CD14-positive monocyte (primary cell): ENCODE measurements at regions not wholly inside any gene's neighbourhood (a gene's known extent, or its start where the extent isn't known, plus 50 kb on each side); places are given as distances from the start of the nearest gene placed in this dataset.

ENCODE experiments used
- DNase-seq, 3 donors: peaks; one replicate each; pipeline ENCODE4 v3.0.0-alpha.2; 2011 to 2022
- H2AFZ ChIP-seq: 2 replicates; pipeline ENCODE4 v1.6.0; 2012; ENCODE audit warnings: mild to moderate bottlenecking, low read depth, low read length, inconsistent platforms; ENCODE audit not compliant: insufficient read depth, poor library complexity, severe bottlenecking
- H3K27ac ChIP-seq, 2 donors: 1 replicate in 1 of 2; 2 replicates in 1 of 2; pipeline ENCODE4 v1.5.1; 2012 to 2013; ENCODE audit warnings: low read length in 2 of 2, control low read depth in 1 of 2, inconsistent platforms in 1 of 2, low read depth in 1 of 2, mild to moderate bottlenecking in 1 of 2
- H3K27me3 ChIP-seq, 2 donors: one replicate each; pipeline versions ENCODE4 v1.6.0 to v1.6.1; 2011 to 2013; ENCODE audit warnings: low read length in 2 of 2; ENCODE audit not compliant: control insufficient read depth in 2 of 2, insufficient read depth in 2 of 2
- H3K36me3 ChIP-seq, 2 donors: replicated peaks in 1 of 2; 1 replicate in 1 of 2; 2 replicates in 1 of 2; pipeline versions ENCODE4 v1.5.1 to v1.6.1; 2012 to 2013; ENCODE audit warnings: low read length in 2 of 2, control low read depth in 1 of 2, inconsistent platforms in 1 of 2, mild to moderate bottlenecking in 1 of 2; ENCODE audit not compliant: insufficient read depth in 2 of 2, control insufficient read depth in 1 of 2
- H3K4me1 ChIP-seq, 2 donors: 1 replicate in 1 of 2; 2 replicates in 1 of 2; pipeline versions ENCODE4 v1.5.1 to v1.6.1; 2012 to 2013; ENCODE audit warnings: low read length in 2 of 2, control low read depth in 1 of 2, inconsistent platforms in 1 of 2, mild to moderate bottlenecking in 1 of 2, moderate library complexity in 1 of 2; ENCODE audit not compliant: insufficient read depth in 2 of 2, control insufficient read depth in 1 of 2
- H3K4me2 ChIP-seq: replicated peaks from 2 replicates; pipeline ENCODE3; 2012; ENCODE audit warnings: low read length, moderate library complexity, mild to moderate bottlenecking; ENCODE audit not compliant: poor library complexity, severe bottlenecking; ENCODE audit errors: extremely low read depth
- H3K4me3 ChIP-seq, 3 experiments: fragments of 200-600 bp in 1 of 3; sonication (generic) in 1 of 3; replicated peaks in 1 of 3; 1 replicate in 2 of 3; 2 replicates in 1 of 3; pipeline ENCODE4 v1.5.1; 2011 to 2013; ENCODE audit warnings: low read length in 3 of 3, mild to moderate bottlenecking in 3 of 3, control low read depth in 2 of 3, low read depth in 2 of 3, inconsistent platforms in 1 of 3, moderate library complexity in 1 of 3
- H3K79me2 ChIP-seq: 2 replicates; pipeline ENCODE4 v1.6.0; 2012; ENCODE audit warnings: mild to moderate bottlenecking, control low read depth, inconsistent platforms, low read length, moderate library complexity; ENCODE audit not compliant: insufficient read depth
- H3K9ac ChIP-seq: 2 replicates; pipeline ENCODE4 v1.6.0; 2017; ENCODE audit warnings: low read length, mild to moderate bottlenecking; ENCODE audit not compliant: insufficient read depth, poor library complexity, severe bottlenecking
- H3K9me3 ChIP-seq, 2 donors: replicated peaks in 1 of 2; 1 replicate in 1 of 2; 2 replicates in 1 of 2; pipeline versions ENCODE4 v1.5.1 to v1.6.1; 2012 to 2013; ENCODE audit warnings: low read length in 2 of 2, control low read depth in 1 of 2; ENCODE audit not compliant: control insufficient read depth in 1 of 2, insufficient read depth in 1 of 2
- H4K20me1 ChIP-seq: 2 replicates; pipeline ENCODE4 v1.6.0; 2012; ENCODE audit warnings: mild to moderate bottlenecking, low read length, control low read depth, moderate library complexity; ENCODE audit not compliant: insufficient read depth
- H3K27ac Mint-ChIP-seq, 7 donors: one replicate each; pipeline ENCODE4 v1.8.0; 2020; ENCODE audit warnings: mild to moderate bottlenecking in 7 of 7, mixed read lengths in 7 of 7, moderate library complexity in 6 of 7, inconsistent platforms in 2 of 7
- H3K27me3 Mint-ChIP-seq, 3 donors: one replicate each; pipeline ENCODE4 v1.8.0; 2021 to 2022; ENCODE audit warnings: low read depth in 3 of 3, mild to moderate bottlenecking in 3 of 3, mixed read lengths in 3 of 3, moderate library complexity in 3 of 3, inconsistent platforms in 1 of 3
- H3K36me3 Mint-ChIP-seq, 2 donors: one replicate each; pipeline ENCODE4 v1.8.0; 2020; ENCODE audit warnings: mixed read lengths in 2 of 2, inconsistent platforms in 1 of 2, mild to moderate bottlenecking in 1 of 2
- H3K4me1 Mint-ChIP-seq: one replicate; pipeline ENCODE4 v1.8.0; 2020; ENCODE audit warnings: mild to moderate bottlenecking, mixed read lengths
- H3K4me3 Mint-ChIP-seq, 2 donors: one replicate each; pipeline ENCODE4 v1.8.0; 2020; ENCODE audit warnings: mild to moderate bottlenecking in 2 of 2, mixed read lengths in 2 of 2, moderate library complexity in 1 of 2
- H3K9me3 Mint-ChIP-seq, 7 donors: one replicate each; pipeline ENCODE4 v1.8.0; 2020 to 2022; ENCODE audit warnings: mixed read lengths in 7 of 7, mild to moderate bottlenecking in 6 of 7, moderate library complexity in 6 of 7, inconsistent platforms in 2 of 7
- WGBS: methylation state at CpG from one replicate; pipeline ENCODE4 v1.1.5; 2013; ENCODE audit warnings: missing lambda C conversion rate; ENCODE audit not compliant: insufficient coverage; 5-methylcytosine and 5-hydroxymethylcytosine counted together
- intact Hi-C, 2 donors: fragments of 100-400 bp; cut with micrococcal nuclease; formaldehyde crosslinking; loops; one replicate each; pipeline versions ENCODE4 v1.15.0 to v1.15.1; 2023
- TF ChIP-seq, protein P1 (sequence below): fragments of 200-600 bp; IDR thresholded peaks from one replicate; pipeline ENCODE4 v1.8.0; 2022; ENCODE audit warnings: antibody characterized with exemption, mild to moderate bottlenecking

DNA sequence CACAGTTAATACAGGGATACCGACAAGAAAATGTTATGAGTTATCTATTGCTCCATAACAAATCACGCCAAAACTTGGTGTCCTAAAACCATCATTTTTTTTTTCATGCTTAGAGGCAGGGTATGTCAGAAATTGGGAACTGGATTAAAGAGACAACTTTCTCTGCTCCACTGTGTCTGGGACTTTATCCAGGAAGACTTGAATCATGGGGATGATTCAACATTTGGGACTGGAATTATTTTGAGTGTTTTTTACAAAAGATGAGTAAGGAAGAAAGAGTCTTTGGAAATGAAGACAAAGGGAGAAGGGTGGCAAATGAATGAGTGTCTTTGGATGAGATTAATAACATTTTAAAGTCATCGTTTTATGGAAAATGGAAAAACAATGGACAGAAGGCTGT lies 1883.7 kb upstream of the C9orf72 start:
- Histone ChIP-seq H3K27ac (no peak overlapping the region), H3K4me2 (no peak overlapping the region), H3K36me3 (no peaks in the 10 kb centered on the region), H3K4me1 (no peaks in the 10 kb centered on the region), H3K4me3 (no peak overlapping the region), H4K20me1 (no peaks in the 10 kb centered on the region), H2AFZ (no peak overlapping the region), H3K9me3 (peaks cover 3 to 7% of the 10 kb centered on the region in 2 donors), H3K9ac (no peak overlapping the region), H3K79me2 (no peaks in the 10 kb centered on the region), H3K27me3 (no peaks in the 10 kb centered on the region)
- no peak for DNase-seq
- Mint-ChIP-seq H3K36me3 (no peaks in the 10 kb centered on the region), H3K9me3 (peaks cover 4 to 16% (median 10%) of the 10 kb centered on the region in 7 donors), H3K4me3 (no peak overlapping the region), H3K27ac (no peak overlapping the region), H3K27me3 (no peaks in the 10 kb centered on the region), H3K4me1 (no peaks in the 10 kb centered on the region)
- WGBS: no CpG with 5 or more reads among the region's 3 CpGs
- intact Hi-C loops: no loop called here
- TF ChIP-seq, protein P1, sequence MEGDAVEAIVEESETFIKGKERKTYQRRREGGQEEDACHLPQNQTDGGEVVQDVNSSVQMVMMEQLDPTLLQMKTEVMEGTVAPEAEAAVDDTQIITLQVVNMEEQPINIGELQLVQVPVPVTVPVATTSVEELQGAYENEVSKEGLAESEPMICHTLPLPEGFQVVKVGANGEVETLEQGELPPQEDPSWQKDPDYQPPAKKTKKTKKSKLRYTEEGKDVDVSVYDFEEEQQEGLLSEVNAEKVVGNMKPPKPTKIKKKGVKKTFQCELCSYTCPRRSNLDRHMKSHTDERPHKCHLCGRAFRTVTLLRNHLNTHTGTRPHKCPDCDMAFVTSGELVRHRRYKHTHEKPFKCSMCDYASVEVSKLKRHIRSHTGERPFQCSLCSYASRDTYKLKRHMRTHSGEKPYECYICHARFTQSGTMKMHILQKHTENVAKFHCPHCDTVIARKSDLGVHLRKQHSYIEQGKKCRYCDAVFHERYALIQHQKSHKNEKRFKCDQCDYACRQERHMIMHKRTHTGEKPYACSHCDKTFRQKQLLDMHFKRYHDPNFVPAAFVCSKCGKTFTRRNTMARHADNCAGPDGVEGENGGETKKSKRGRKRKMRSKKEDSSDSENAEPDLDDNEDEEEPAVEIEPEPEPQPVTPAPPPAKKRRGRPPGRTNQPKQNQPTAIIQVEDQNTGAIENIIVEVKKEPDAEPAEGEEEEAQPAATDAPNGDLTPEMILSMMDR: no peak

DNA sequence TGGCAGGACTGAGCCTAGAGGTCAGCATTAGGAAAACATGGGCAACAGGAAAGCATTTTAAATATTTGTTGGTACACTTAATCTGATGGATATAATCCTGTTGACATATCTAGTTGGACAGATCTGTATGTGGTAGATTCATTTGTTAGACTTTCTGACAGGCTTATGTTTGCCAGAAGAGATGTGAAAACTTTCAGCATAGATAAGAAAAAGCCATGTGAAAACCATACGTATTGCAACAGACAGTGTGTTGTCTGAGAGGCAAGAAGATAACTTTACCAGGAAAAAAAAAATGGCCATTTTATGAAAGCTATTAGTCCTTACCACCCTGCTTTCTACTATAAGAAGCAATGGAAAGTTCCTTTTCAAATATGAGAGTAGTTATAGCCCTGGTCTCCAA lies 1902.2 kb upstream of the C9orf72 start:
- WGBS: no CpG with 5 or more reads among the region's 1 CpG
- Histone ChIP-seq H3K4me1 (no peaks in the 10 kb centered on the region), H2AFZ (no peak overlapping the region), H4K20me1 (no peaks in the 10 kb centered on the region), H3K9me3 (peaks cover 11 to 16% of the 10 kb centered on the region in 2 donors), H3K9ac (no peak overlapping the region), H3K4me2 (no peak overlapping the region), H3K79me2 (no peaks in the 10 kb centered on the region), H3K36me3 (no peaks in the 10 kb centered on the region), H3K27me3 (no peaks in the 10 kb centered on the region), H3K27ac (no peak overlapping the region), H3K4me3 (no peak overlapping the region)
- Mint-ChIP-seq H3K9me3 (peaks cover 0 to 16% (median 10%) of the 10 kb centered on the region in 7 donors), H3K4me1 (no peaks in the 10 kb centered on the region), H3K27ac (no peak overlapping the region), H3K36me3 (no peaks in the 10 kb centered on the region), H3K4me3 (no peak overlapping the region), H3K27me3 (no peaks in the 10 kb centered on the region)
- DNase-seq: no peak
- TF ChIP-seq, protein P1: no peak
- intact Hi-C loops: no loop called here
